HFFc6 (cell line): ENCODE measurements at regions not wholly inside any gene's neighbourhood (a gene's known extent, or its start where the extent isn't known, plus 50 kb on each side); places are given as distances from the start of the nearest gene placed in this dataset.

Experiments used
- DNase-seq: peaks from one replicate; pipeline ENCODE4 v3.0.0-alpha.2; 2018
- H3K27ac Mint-ChIP-seq: 2 replicates; pipeline ENCODE4 v1.8.0; 2020; ENCODE audit warnings: mild to moderate bottlenecking, mixed read lengths
- H3K27me3 Mint-ChIP-seq: 2 replicates; pipeline ENCODE4 v1.8.0; 2021; ENCODE audit warnings: mild to moderate bottlenecking, moderate library complexity, mixed read lengths; ENCODE audit not compliant: insufficient read depth
- H3K36me3 Mint-ChIP-seq: 2 replicates; pipeline ENCODE4 v1.8.0; 2021; ENCODE audit warnings: low read depth, mixed read lengths
- H3K4me1 Mint-ChIP-seq: 2 replicates; pipeline ENCODE4 v1.8.0; 2020; ENCODE audit warnings: low read depth, mixed read lengths
- H3K4me3 Mint-ChIP-seq: 2 replicates; pipeline ENCODE4 v1.8.0; 2020; ENCODE audit warnings: mild to moderate bottlenecking, moderate library complexity, mixed read lengths
- H3K9me3 Mint-ChIP-seq: 2 replicates; pipeline ENCODE4 v1.8.0; 2020; ENCODE audit warnings: mild to moderate bottlenecking, mixed read lengths
- CTCF ChIP-seq: fragments of 200-600 bp; sonication (generic); IDR thresholded peaks from 2 replicates; pipeline ENCODE4 v1.5.0; 2021; ENCODE audit warnings: antibody characterized with exemption, mild to moderate bottlenecking

- no peaks in the 10 kb centered on the region; the same call in 1 of the 2 replicates for H3K36me3 Mint-ChIP-seq
- H3K4me1 Mint-ChIP-seq = no peaks in the 10 kb centered on the region
- no peak overlapping the region for H3K27ac Mint-ChIP-seq
- H3K4me3 Mint-ChIP-seq = no peak overlapping the region
- H3K9me3 Mint-ChIP-seq = peaks cover 64% of the 10 kb centered on the region
- no peak for DNase-seq
- peaks cover 4% of the 10 kb centered on the region for H3K27me3 Mint-ChIP-seq
- TF ChIP-seq CTCF = no peak
Measured at GRCh38 chr16:35692824-35693223, 2233.4 kb downstream of the TP53TG3F start.

GRCh38 chr16:35706901-35707300 is 2247.5 kb downstream of the TP53TG3F start:
- Mint-ChIP-seq H3K9me3 (peaks cover 28% of the 10 kb centered on the region), H3K4me3 (no peak overlapping the region), H3K36me3 (no peaks in the 10 kb centered on the region), H3K27me3 (no peaks in the 10 kb centered on the region), H3K4me1 (no peaks in the 10 kb centered on the region), H3K27ac (no peak overlapping the region)
- no peak for DNase-seq
- no peak for TF ChIP-seq CTCF

GRCh38 chr16:35711435-35711834 is 2252.0 kb downstream of the TP53TG3F start:
- Mint-ChIP-seq H3K36me3 (no peaks in the 10 kb centered on the region), H3K9me3 (peaks cover 23% of the 10 kb centered on the region), H3K4me1 (no peaks in the 10 kb centered on the region)

GRCh38 chr16:35711958-35712357 is 2252.5 kb downstream of the TP53TG3F start:
- DNase-seq = no peak
- no peak for TF ChIP-seq CTCF
- H3K9me3 Mint-ChIP-seq = peaks cover 23% of the 10 kb centered on the region
- no peaks in the 10 kb centered on the region for H3K4me1 Mint-ChIP-seq
- H3K27me3 Mint-ChIP-seq = no peaks in the 10 kb centered on the region; the same call in 1 of the 2 replicates
- no peaks in the 10 kb centered on the region for H3K36me3 Mint-ChIP-seq
- H3K4me3 Mint-ChIP-seq = no peak overlapping the region
- H3K27ac Mint-ChIP-seq = no peak overlapping the region

More at GRCh38 chr16:35711435-35711834, 2252.0 kb downstream of the TP53TG3F start:
- TF ChIP-seq CTCF = no peak
- Mint-ChIP-seq H3K4me3 (no peak overlapping the region), H3K27me3 (no peaks in the 10 kb centered on the region; the same call in 1 of the 2 replicates), H3K27ac (no peak overlapping the region)
- no peak for DNase-seq

- H3K36me3 Mint-ChIP-seq = no peaks in the 10 kb centered on the region
- H3K4me1 Mint-ChIP-seq = no peaks in the 10 kb centered on the region
- DNase-seq = no peak
- H3K27ac Mint-ChIP-seq = no peak overlapping the region
- no peaks in the 10 kb centered on the region; the same call in 1 of the 2 replicates for H3K27me3 Mint-ChIP-seq
- TF ChIP-seq CTCF = no peak
- no peak overlapping the region for H3K4me3 Mint-ChIP-seq
- H3K9me3 Mint-ChIP-seq = peaks cover 29% of the 10 kb centered on the region
Measured at GRCh38 chr16:35713762-35714650, 2254.6 kb downstream of the TP53TG3F start.
